Breast epithelium (tissue), 3 donors: ENCODE measurements at regions not wholly inside any gene's neighbourhood (a gene's known extent, or its start where the extent isn't known, plus 50 kb on each side); places are given as distances from the start of the nearest gene placed in this dataset.

Experiments
- POLR2AphosphoS5 ChIP-seq, 3 donors: sonication (generic); formaldehyde crosslinking; IDR thresholded peaks; one replicate each; pipeline ENCODE4 v1.6.1; 2017; ENCODE audit warnings: antibody characterized with exemption in 3 of 3
- TF ChIP-seq, protein P1 (sequence below), 3 donors: fragments of 450-650 bp; IDR thresholded peaks; one replicate each; pipeline ENCODE4 v1.5.1; 2016 to 2017; ENCODE audit warnings: antibody characterized with exemption in 3 of 3, mild to moderate bottlenecking in 3 of 3, moderate library complexity in 3 of 3

DNA sequence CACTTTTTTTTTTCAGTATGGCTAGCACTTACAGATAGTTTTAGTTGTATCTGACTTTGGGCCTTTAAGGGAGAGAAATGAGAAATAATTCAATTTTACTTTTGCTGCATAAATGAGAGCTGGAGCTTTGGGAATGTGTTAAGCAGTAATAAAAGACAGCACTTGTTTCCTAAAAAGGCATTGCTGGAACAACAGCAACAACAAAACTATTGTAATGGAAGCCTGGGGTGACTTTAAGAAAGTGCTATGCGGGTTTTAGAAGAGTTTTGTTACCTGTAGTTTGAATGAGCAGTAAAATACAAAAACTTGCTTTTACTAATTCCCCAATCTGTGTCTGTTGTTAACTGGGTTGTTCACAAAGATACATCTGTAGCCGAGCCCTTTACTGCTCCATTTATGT lies 774.0 kb upstream of the ARPP21 start:
- TF ChIP-seq, protein P1, sequence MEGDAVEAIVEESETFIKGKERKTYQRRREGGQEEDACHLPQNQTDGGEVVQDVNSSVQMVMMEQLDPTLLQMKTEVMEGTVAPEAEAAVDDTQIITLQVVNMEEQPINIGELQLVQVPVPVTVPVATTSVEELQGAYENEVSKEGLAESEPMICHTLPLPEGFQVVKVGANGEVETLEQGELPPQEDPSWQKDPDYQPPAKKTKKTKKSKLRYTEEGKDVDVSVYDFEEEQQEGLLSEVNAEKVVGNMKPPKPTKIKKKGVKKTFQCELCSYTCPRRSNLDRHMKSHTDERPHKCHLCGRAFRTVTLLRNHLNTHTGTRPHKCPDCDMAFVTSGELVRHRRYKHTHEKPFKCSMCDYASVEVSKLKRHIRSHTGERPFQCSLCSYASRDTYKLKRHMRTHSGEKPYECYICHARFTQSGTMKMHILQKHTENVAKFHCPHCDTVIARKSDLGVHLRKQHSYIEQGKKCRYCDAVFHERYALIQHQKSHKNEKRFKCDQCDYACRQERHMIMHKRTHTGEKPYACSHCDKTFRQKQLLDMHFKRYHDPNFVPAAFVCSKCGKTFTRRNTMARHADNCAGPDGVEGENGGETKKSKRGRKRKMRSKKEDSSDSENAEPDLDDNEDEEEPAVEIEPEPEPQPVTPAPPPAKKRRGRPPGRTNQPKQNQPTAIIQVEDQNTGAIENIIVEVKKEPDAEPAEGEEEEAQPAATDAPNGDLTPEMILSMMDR (IDR thresholded peaks at IDR 0.05) = no peak
- no peak for TF ChIP-seq POLR2AphosphoS5 (IDR thresholded peaks at IDR 0.05)
